K562 (cell line): ENCODE measurements at regions not wholly inside any gene's neighbourhood (a gene's known extent, or its start where the extent isn't known, plus 50 kb on each side); places are given as distances from the start of the nearest gene placed in this dataset.

ENCODE experiments used
- ATAC-seq: fragments of 200-7000 bp; cut with Tn5 transposase; 3 replicates; pipeline ENCODE4 v1.9.1; 2020; ENCODE audit warnings: moderate library complexity
- BruUV-seq: library from RNA; stranded (reverse); fragments of 400-500 nt; replicated peaks from 2 replicates; lab custom pipeline; 2021; lab: Mats Ljungman, UMichigan
- CTCF ChIA-PET: fragments of 300-600 bp; formaldehyde crosslinking; extraction: SDS; loops from one replicate; lab custom pipeline; 2021; ENCODE audit warnings: low intra/inter-chr PET ratio; lab: Yijun Ruan, JAX
- POLR2A ChIA-PET: fragments of 300-600, 350-650 bp; sonication (Branson Sonifier 250); formaldehyde crosslinking; extraction: SDS; loops from one replicate; lab custom pipeline; 2021; ENCODE audit warnings: antibody characterized with exemption, inconsistent platforms; lab: Yijun Ruan, JAX
- DNase-seq, 4 experiments: peaks; one replicate each; pipeline versions ENCODE4 v3.0.0 to v3.0.0-alpha.2; 2011 to 2018; ENCODE audit warnings: low spot score in 3 of 4, mixed read lengths in 3 of 4; ENCODE audit errors: extremely low read depth in 1 of 4
- FAIRE-seq: peaks from 2 replicates; lab custom pipeline; 2011; peaks lifted over from hg19 to GRCh38; lab: Jason Lieb, UNC
- H2AFZ ChIP-seq: 2 replicates; pipeline ENCODE4 v1.6.0; 2011; ENCODE audit warnings: low read depth, low read length, control low read depth, inconsistent platforms
- H3K27ac ChIP-seq: fragments of 200-600 bp; 3 replicates; pipeline ENCODE4 v1.8.0; 2011; ENCODE audit warnings: low read depth, mild to moderate bottlenecking, control low read depth, inconsistent platforms, low read length, moderate library complexity, mixed read lengths; ENCODE audit errors: extremely low read depth
- H3K27me3 ChIP-seq, 2 experiments: fragments of 300-600 bp in 1 of 2; 2 replicates in 1 of 2; 3 replicates in 1 of 2; pipeline versions ENCODE4 v1.6.0 to v1.8.0; 2011; ENCODE audit warnings: inconsistent platforms in 2 of 2, low read length in 2 of 2, mild to moderate bottlenecking in 1 of 2, mixed read lengths in 1 of 2, moderate library complexity in 1 of 2; ENCODE audit not compliant: control insufficient read depth in 2 of 2, insufficient read depth in 2 of 2
- H3K36me3 ChIP-seq: fragments of 300-600 bp; 3 replicates; pipeline ENCODE4 v1.8.0; 2011; ENCODE audit warnings: mild to moderate bottlenecking, low read length, inconsistent platforms; ENCODE audit not compliant: control insufficient read depth, insufficient read depth
- H3K4me1 ChIP-seq, 2 experiments: fragments of 200-600 bp in 1 of 2; replicated peaks in 1 of 2; 2 replicates in 1 of 2; 3 replicates in 1 of 2; pipeline versions ENCODE4 v1.5.1 to v1.8.0; 2011; ENCODE audit warnings: inconsistent platforms in 2 of 2, low read length in 2 of 2, mild to moderate bottlenecking in 1 of 2, mixed read lengths in 1 of 2, moderate library complexity in 1 of 2; ENCODE audit not compliant: control insufficient read depth in 2 of 2, insufficient read depth in 2 of 2
- H3K4me2 ChIP-seq: 2 replicates; pipeline ENCODE4 v1.6.1; 2011; ENCODE audit warnings: low read length, control low read depth, inconsistent platforms, mixed read lengths; ENCODE audit not compliant: insufficient read depth
- H3K4me3 ChIP-seq: fragments of 200-600 bp; sonication (generic), shearing (Covaris generic); 2 replicates; pipeline ENCODE4 v1.5.1; 2016; ENCODE audit warnings: control low read depth, inconsistent platforms
- H3K79me2 ChIP-seq: fragments of 200-600 bp; 3 replicates; pipeline ENCODE4 v1.8.0; 2011; ENCODE audit warnings: low read length, inconsistent platforms; ENCODE audit not compliant: control insufficient read depth, insufficient read depth
- H3K9ac ChIP-seq, 2 experiments: 2 replicates each; pipeline versions ENCODE4 v1.6.0 to v1.6.1; 2011; ENCODE audit warnings: low read depth in 2 of 2, low read length in 2 of 2, control low read depth in 1 of 2, inconsistent platforms in 1 of 2, mild to moderate bottlenecking in 1 of 2, mixed read lengths in 1 of 2; ENCODE audit not compliant: insufficient read depth in 1 of 2
- H3K9me1 ChIP-seq: one replicate; pipeline ENCODE4 v1.6.0; 2011; ENCODE audit warnings: inconsistent platforms, mild to moderate bottlenecking, low read length, moderate library complexity; ENCODE audit not compliant: control insufficient read depth, insufficient read depth
- H3K9me3 ChIP-seq: replicated peaks from 2 replicates; pipeline ENCODE4 v1.5.1; 2011; ENCODE audit warnings: low read depth, low read length, inconsistent platforms; ENCODE audit not compliant: control insufficient read depth, insufficient read depth
- H4K20me1 ChIP-seq: replicated peaks from 2 replicates; pipeline ENCODE4 v1.6.1; 2011; ENCODE audit warnings: low read length, inconsistent platforms, mixed read lengths; ENCODE audit not compliant: control insufficient read depth, insufficient read depth
- CBX1 ChIP-seq: sonication (generic); IDR thresholded peaks from 2 replicates; pipeline ENCODE4 v1.6.1; 2016; ENCODE audit warnings: antibody characterized with exemption, low read depth, mild to moderate bottlenecking
- DPF2 ChIP-seq: fragments of 450-650 bp; IDR thresholded peaks from 2 replicates; pipeline ENCODE4 v1.6.1; 2016
- RAD51 ChIP-seq: fragments of 450-650 bp; IDR thresholded peaks from 2 replicates; pipeline ENCODE4 v1.7.1; 2016; ENCODE audit warnings: low read depth, mild to moderate bottlenecking, borderline replicate concordance
- RFX7 ChIP-seq: fragments of 250-450 bp; sonication (Bioruptor Pico); IDR thresholded peaks from 2 replicates; pipeline ENCODE4 v1.5.1; 2021; ENCODE audit warnings: mild to moderate bottlenecking
- SMAD3 ChIP-seq: fragments of 450-650 bp; formaldehyde crosslinking; conservative IDR thresholded peaks from 2 replicates; pipeline ENCODE4 v1.4.0; 2020; ENCODE audit warnings: mild to moderate bottlenecking
- ZBTB8A ChIP-seq: fragments of 450-650 bp; IDR thresholded peaks from 2 replicates; pipeline ENCODE4 v1.6.1; 2018; ENCODE audit warnings: mild to moderate bottlenecking, moderate library complexity; ENCODE audit not compliant: partially characterized antibody
- ZKSCAN1 ChIP-seq: fragments of 150-350 bp; IDR thresholded peaks from 2 replicates; pipeline ENCODE4 v1.6.1; 2016; ENCODE audit warnings: low read depth, low read length
- WGBS: fragments of 100-300 bp; shearing (Covaris generic); methylation state at CpG from one replicate; pipeline ENCODE4 v1.1.6; 2016; ENCODE audit warnings: low coverage, mixed read lengths; ENCODE audit not compliant: insufficient coverage; ENCODE audit errors: missing lambda C conversion rate; 5-methylcytosine and 5-hydroxymethylcytosine counted together
- in situ Hi-C: fragments of 300-500 bp; cut with MboI; formaldehyde crosslinking; loops from 4 replicates; pipeline ENCODE4 v1.15.0; 2018; ENCODE audit warnings: inconsistent platforms, mixed read lengths
- intact Hi-C: fragments of 100-400 bp; cut with micrococcal nuclease; formaldehyde crosslinking; loops from 2 replicates; pipeline ENCODE4 v1.14.2; 2022
- TF ChIP-seq, protein P1 (sequence below): fragments of 250-450 bp; sonication (Bioruptor Pico); IDR thresholded peaks from 2 replicates; pipeline ENCODE4 v1.4.0; 2020; ENCODE audit warnings: mild to moderate bottlenecking, moderate library complexity
- TF ChIP-seq, protein P2 (sequence below), 2 experiments: fragments of 450-650 bp; conservative IDR thresholded peaks; 2 replicates each; pipeline ENCODE4 v1.6.1; 2017; ENCODE audit warnings: mild to moderate bottlenecking in 2 of 2, moderate library complexity in 2 of 2
- TF ChIP-seq, protein P3 (sequence below): fragments of 250-450 bp; sonication (Bioruptor Pico); IDR thresholded peaks from 2 replicates; pipeline ENCODE4 v1.8.0; 2021; ENCODE audit warnings: moderate library complexity, mild to moderate bottlenecking, inconsistent platforms

DNA sequence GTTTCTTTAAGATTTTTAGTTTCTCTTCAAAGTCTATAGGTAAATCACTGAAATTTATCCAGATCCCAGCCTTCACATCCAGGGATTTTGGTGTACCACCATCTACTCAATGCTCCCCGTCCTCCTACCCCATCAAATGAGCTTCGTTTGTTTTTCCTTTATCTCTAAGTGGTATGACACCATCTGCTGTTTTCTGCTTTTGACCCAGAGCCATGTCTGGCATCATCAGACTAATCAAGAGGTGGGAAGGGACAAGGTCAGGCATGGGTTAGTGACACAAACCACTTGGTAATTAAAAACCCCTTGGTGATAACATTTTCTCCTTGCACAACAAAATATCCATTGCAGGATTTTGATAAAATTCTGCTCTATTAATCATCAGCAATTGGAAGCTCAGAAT lies 92.7 kb upstream of the GOLGA8J start:
- no peaks in the 10 kb centered on the region for H3K79me2 ChIP-seq
- no TSS peak for BruUV-seq
- in situ Hi-C loops, result no loop called here
- H3K27ac ChIP-seq, result no peak overlapping the region
- DNase-seq (no peak), ATAC-seq (no peak), FAIRE-seq (no peak)
- intact Hi-C loops, result loop anchor here (10.0 kb wide), 1 partner anchor 55 kb away; no protein-coding TSS in a partner anchor
- no peak overlapping the region for H3K4me2 ChIP-seq
- TF ChIP-seq RFX7 (CRISPR knock-in tag), result no peak
- TF ChIP-seq, protein P1, sequence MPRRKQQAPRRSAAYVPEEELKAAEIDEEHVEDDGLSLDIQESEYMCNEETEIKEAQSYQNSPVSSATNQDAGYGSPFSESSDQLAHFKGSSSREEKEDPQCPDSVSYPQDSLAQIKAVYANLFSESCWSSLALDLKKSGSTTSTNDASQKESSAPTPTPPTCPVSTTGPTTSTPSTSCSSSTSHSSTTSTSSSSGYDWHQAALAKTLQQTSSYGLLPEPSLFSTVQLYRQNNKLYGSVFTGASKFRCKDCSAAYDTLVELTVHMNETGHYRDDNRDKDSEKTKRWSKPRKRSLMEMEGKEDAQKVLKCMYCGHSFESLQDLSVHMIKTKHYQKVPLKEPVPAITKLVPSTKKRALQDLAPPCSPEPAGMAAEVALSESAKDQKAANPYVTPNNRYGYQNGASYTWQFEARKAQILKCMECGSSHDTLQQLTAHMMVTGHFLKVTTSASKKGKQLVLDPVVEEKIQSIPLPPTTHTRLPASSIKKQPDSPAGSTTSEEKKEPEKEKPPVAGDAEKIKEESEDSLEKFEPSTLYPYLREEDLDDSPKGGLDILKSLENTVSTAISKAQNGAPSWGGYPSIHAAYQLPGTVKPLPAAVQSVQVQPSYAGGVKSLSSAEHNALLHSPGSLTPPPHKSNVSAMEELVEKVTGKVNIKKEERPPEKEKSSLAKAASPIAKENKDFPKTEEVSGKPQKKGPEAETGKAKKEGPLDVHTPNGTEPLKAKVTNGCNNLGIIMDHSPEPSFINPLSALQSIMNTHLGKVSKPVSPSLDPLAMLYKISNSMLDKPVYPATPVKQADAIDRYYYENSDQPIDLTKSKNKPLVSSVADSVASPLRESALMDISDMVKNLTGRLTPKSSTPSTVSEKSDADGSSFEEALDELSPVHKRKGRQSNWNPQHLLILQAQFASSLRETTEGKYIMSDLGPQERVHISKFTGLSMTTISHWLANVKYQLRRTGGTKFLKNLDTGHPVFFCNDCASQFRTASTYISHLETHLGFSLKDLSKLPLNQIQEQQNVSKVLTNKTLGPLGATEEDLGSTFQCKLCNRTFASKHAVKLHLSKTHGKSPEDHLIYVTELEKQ, result no peak
- TF ChIP-seq SMAD3 (CRISPR knock-in tag), result no peak
- TF ChIP-seq ZBTB8A, result no peak
- TF ChIP-seq, protein P2, sequence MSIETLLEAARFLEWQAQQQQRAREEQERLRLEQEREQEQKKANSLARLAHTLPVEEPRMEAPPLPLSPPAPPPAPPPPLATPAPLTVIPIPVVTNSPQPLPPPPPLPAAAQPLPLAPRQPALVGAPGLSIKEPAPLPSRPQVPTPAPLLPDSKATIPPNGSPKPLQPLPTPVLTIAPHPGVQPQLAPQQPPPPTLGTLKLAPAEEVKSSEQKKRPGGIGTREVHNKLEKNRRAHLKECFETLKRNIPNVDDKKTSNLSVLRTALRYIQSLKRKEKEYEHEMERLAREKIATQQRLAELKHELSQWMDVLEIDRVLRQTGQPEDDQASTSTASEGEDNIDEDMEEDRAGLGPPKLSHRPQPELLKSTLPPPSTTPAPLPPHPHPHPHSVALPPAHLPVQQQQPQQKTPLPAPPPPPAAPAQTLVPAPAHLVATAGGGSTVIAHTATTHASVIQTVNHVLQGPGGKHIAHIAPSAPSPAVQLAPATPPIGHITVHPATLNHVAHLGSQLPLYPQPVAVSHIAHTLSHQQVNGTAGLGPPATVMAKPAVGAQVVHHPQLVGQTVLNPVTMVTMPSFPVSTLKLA (conservative IDR thresholded peaks at IDR 0.05), result no peak
- no peak for TF ChIP-seq CBX1
- TF ChIP-seq DPF2, result no peak
- no peak for TF ChIP-seq RAD51
- no peak for TF ChIP-seq ZKSCAN1
- TF ChIP-seq, protein P3, sequence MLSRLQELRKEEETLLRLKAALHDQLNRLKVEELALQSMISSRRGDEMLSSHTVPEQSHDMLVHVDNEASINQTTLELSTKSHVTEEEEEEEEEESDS (CRISPR knock-in tag), result no peak
- no peaks in the 10 kb centered on the region for H3K9me1 ChIP-seq
- H2AFZ ChIP-seq, result no peak overlapping the region
- H3K4me3 ChIP-seq, result no peak overlapping the region
- H4K20me1 ChIP-seq, result no peaks in the 10 kb centered on the region
- peaks cover 6 to 9% of the 10 kb centered on the region in 2 experiments; a peak in 4 of 5 replicates for H3K27me3 ChIP-seq
- ChIA-PET POLR2A (no interaction called here), CTCF (no interaction called here)
- WGBS, result 0% methylated on average over 2 of the region's 2 CpGs
- no peaks in the 10 kb centered on the region for H3K36me3 ChIP-seq
- no peak overlapping the region for H3K9ac ChIP-seq
- no peaks in the 10 kb centered on the region for H3K9me3 ChIP-seq
- no peaks in the 10 kb centered on the region for H3K4me1 ChIP-seq
